ENCODE measurements at regions not wholly inside any gene's neighbourhood (a gene's known extent, or its start where the extent isn't known, plus 50 kb on each side); places are given as distances from the start of the nearest gene placed in this dataset.

- H3K4me1 Mint-ChIP-seq, result peaks cover 42% of the 10 kb centered on the region
- no peaks in the 10 kb centered on the region for H3K36me3 Mint-ChIP-seq (ENCODE audit: low read depth)
Measured at GRCh38 chr7:52958621-52959140, 76.8 kb upstream of the POM121L12 start.

GRCh38 chr7:52956379-52956915 is 79.0 kb upstream of the POM121L12 start:
- H3K4me3 ChIP-seq (ENCODE audit: low read length), result no peak overlapping the region
- H3K27me3 ChIP-seq (ENCODE audit: control insufficient read depth, insufficient read depth, low read length, poor library complexity, severe bottlenecking), result no peaks in the 10 kb centered on the region
- H3K4me1 ChIP-seq (ENCODE audit: control insufficient read depth, insufficient read depth, low read length), result no peaks in the 10 kb centered on the region
- peak overlapping the region; percentile 21 for H3K27ac Mint-ChIP-seq
- DNase-seq, result no peak
- no peaks in the 10 kb centered on the region for H3K36me3 Mint-ChIP-seq (ENCODE audit: low read depth)
- no peak for TF ChIP-seq CTCF (conservative IDR thresholded peaks at IDR 0.05)
- H3K4me1 Mint-ChIP-seq, result peaks cover 42% of the 10 kb centered on the region
- no peaks in the 10 kb centered on the region for H3K9me3 ChIP-seq (ENCODE audit: control insufficient read depth, low read length)
- H3K27me3 Mint-ChIP-seq (ENCODE audit: insufficient read depth), result peaks cover 16% of the 10 kb centered on the region
- no peaks in the 10 kb centered on the region for H3K9me3 Mint-ChIP-seq
- no peak overlapping the region for H3K9ac ChIP-seq (ENCODE audit: extremely low read depth, low read length, poor library complexity, severe bottlenecking)
- H3K4me3 Mint-ChIP-seq, result peak overlapping the region; percentile 9
- no peaks in the 10 kb centered on the region for H3K36me3 ChIP-seq (ENCODE audit: control insufficient read depth, insufficient read depth, low read length)
- H3K27ac ChIP-seq (ENCODE audit: low read depth, low read length), result no peak overlapping the region
- 73 to 82% methylated on average over 8 to 10 of the region's 10 CpGs for WGBS, 2 experiments (ENCODE audit: insufficient coverage in 1 of 2, insufficient read length in 1 of 2)

More at GRCh38 chr7:52958621-52959140, 76.8 kb upstream of the POM121L12 start:
- no peaks in the 10 kb centered on the region for H3K9me3 Mint-ChIP-seq
- no peak for DNase-seq
- Histone ChIP-seq H3K36me3 (ENCODE audit: control insufficient read depth, insufficient read depth, low read length) (no peaks in the 10 kb centered on the region), H3K4me1 (ENCODE audit: control insufficient read depth, insufficient read depth, low read length) (no peaks in the 10 kb centered on the region), H3K9me3 (ENCODE audit: control insufficient read depth, low read length) (no peaks in the 10 kb centered on the region), H3K9ac (ENCODE audit: extremely low read depth, low read length, poor library complexity, severe bottlenecking) (no peak overlapping the region), H3K27ac (ENCODE audit: low read depth, low read length) (no peak overlapping the region), H3K4me3 (ENCODE audit: low read length) (no peak overlapping the region), H3K27me3 (ENCODE audit: control insufficient read depth, insufficient read depth, low read length, poor library complexity, severe bottlenecking) (no peaks in the 10 kb centered on the region)
- no peak for TF ChIP-seq CTCF (conservative IDR thresholded peaks at IDR 0.05)
- H3K27me3 Mint-ChIP-seq (ENCODE audit: insufficient read depth), result peaks cover 11% of the 10 kb centered on the region
- H3K4me3 Mint-ChIP-seq, result no peak overlapping the region
- 67 to 80% methylated on average over 1 to 4 of the region's 4 CpGs for WGBS, 2 experiments (ENCODE audit: insufficient coverage in 1 of 2, insufficient read length in 1 of 2)
- H3K27ac Mint-ChIP-seq, result no peak overlapping the region

- Histone ChIP-seq H3K27ac (ENCODE audit: low read depth, low read length) (no peak overlapping the region), H3K9me3 (ENCODE audit: control insufficient read depth, low read length) (no peaks in the 10 kb centered on the region), H3K9ac (ENCODE audit: extremely low read depth, low read length, poor library complexity, severe bottlenecking) (no peak overlapping the region), H3K4me3 (ENCODE audit: low read length) (no peak overlapping the region), H3K27me3 (ENCODE audit: control insufficient read depth, insufficient read depth, low read length, poor library complexity, severe bottlenecking) (no peaks in the 10 kb centered on the region), H3K36me3 (ENCODE audit: control insufficient read depth, insufficient read depth, low read length) (no peaks in the 10 kb centered on the region), H3K4me1 (ENCODE audit: control insufficient read depth, insufficient read depth, low read length) (no peaks in the 10 kb centered on the region)
- peaks cover 44% of the 10 kb centered on the region for H3K4me1 Mint-ChIP-seq
- WGBS, 2 experiments (ENCODE audit: insufficient coverage in 1 of 2, insufficient read length in 1 of 2), result 91 to 95% methylated on average over 1 to 2 of the region's 2 CpGs
- H3K4me3 Mint-ChIP-seq, result no peak overlapping the region
- H3K27me3 Mint-ChIP-seq (ENCODE audit: insufficient read depth), result peaks cover 16% of the 10 kb centered on the region
- H3K36me3 Mint-ChIP-seq (ENCODE audit: low read depth), result no peaks in the 10 kb centered on the region
- no peak overlapping the region for H3K27ac Mint-ChIP-seq
- H3K9me3 Mint-ChIP-seq, result no peaks in the 10 kb centered on the region
- DNase-seq, result no peak
- no peak for TF ChIP-seq CTCF (conservative IDR thresholded peaks at IDR 0.05)
Measured at GRCh38 chr7:52955522-52955921, 79.9 kb upstream of the POM121L12 start.
